ENCODE measurements at regions not wholly inside any gene's neighbourhood (a gene's known extent, or its start where the extent isn't known, plus 50 kb on each side); places are given as distances from the start of the nearest gene placed in this dataset.

- Histone ChIP-seq H3K4me1 (replicated peaks in 1 of 2) (no peaks in the 10 kb centered on the region), H3K27me3 (no peaks in the 10 kb centered on the region), H3K4me3 (no peak overlapping the region), H3K27ac (no peak overlapping the region), H3K36me3 (replicated peaks in 1 of 2) (no peaks in the 10 kb centered on the region), H3K9me3 (replicated peaks in 1 of 3) (no peaks in the 10 kb centered on the region)
- DNase-seq: no peak
- intact Hi-C loops (cut with DNase I): no loop called here
- WGBS, 4 donors: 41 to 59% (median 50%) methylated on average over 4 of the region's 4 CpGs
- TF ChIP-seq, protein P1, sequence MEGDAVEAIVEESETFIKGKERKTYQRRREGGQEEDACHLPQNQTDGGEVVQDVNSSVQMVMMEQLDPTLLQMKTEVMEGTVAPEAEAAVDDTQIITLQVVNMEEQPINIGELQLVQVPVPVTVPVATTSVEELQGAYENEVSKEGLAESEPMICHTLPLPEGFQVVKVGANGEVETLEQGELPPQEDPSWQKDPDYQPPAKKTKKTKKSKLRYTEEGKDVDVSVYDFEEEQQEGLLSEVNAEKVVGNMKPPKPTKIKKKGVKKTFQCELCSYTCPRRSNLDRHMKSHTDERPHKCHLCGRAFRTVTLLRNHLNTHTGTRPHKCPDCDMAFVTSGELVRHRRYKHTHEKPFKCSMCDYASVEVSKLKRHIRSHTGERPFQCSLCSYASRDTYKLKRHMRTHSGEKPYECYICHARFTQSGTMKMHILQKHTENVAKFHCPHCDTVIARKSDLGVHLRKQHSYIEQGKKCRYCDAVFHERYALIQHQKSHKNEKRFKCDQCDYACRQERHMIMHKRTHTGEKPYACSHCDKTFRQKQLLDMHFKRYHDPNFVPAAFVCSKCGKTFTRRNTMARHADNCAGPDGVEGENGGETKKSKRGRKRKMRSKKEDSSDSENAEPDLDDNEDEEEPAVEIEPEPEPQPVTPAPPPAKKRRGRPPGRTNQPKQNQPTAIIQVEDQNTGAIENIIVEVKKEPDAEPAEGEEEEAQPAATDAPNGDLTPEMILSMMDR (IDR thresholded peaks at IDR 0.05): no peak
- no peak for TF ChIP-seq POLR2A (IDR thresholded peaks at IDR 0.05)
Observed at GRCh38 chr14:81686512-81686911, 152.9 kb upstream of the SEL1L start.

GRCh38 chr14:81691931-81692330, 158.3 kb upstream of the SEL1L start:
- WGBS, 4 donors: 81 to 91% (median 87%) methylated on average over 3 of the region's 3 CpGs
- Histone ChIP-seq H3K9me3 (replicated peaks in 1 of 3) (no peaks in the 10 kb centered on the region), H3K4me3 (no peak overlapping the region), H3K27me3 (no peaks in the 10 kb centered on the region), H3K36me3 (replicated peaks in 1 of 2) (no peaks in the 10 kb centered on the region), H3K27ac (no peak overlapping the region), H3K4me1 (replicated peaks in 1 of 2) (no peaks in the 10 kb centered on the region)
- TF ChIP-seq POLR2A (IDR thresholded peaks at IDR 0.05): no peak
- TF ChIP-seq, protein P1 (IDR thresholded peaks at IDR 0.05): no peak
- DNase-seq: no peak
- intact Hi-C loops (cut with DNase I): no loop called here

DNA sequence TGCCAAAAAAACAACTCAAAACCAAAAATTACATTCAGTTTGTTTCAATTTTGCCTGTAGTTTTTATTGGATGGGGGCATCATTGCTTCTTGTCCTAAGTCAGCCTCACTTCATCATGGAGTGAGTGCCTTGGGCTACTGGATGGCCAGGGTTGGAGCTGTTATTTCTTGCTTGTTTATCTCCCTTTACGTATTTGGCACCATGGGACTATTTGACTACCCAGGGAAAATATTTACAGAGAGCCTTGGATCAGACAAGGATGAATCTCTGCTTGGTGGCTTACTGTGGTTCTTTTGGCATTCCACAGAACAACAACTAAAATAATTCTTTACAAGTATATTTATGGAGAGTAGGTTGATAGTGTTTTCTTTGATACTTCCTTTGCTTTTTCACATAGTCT, 160.8 kb upstream of the SEL1L start:
- TF ChIP-seq POLR2A (IDR thresholded peaks at IDR 0.05): no peak
- TF ChIP-seq, protein P1 (IDR thresholded peaks at IDR 0.05): no peak
- Histone ChIP-seq H3K9me3 (replicated peaks in 1 of 3) (no peaks in the 10 kb centered on the region), H3K27me3 (no peaks in the 10 kb centered on the region), H3K4me3 (no peak overlapping the region), H3K36me3 (replicated peaks in 1 of 2) (no peaks in the 10 kb centered on the region), H3K27ac (no peak overlapping the region), H3K4me1 (replicated peaks in 1 of 2) (no peaks in the 10 kb centered on the region)
- intact Hi-C loops (cut with DNase I): no loop called here
- WGBS, 4 donors: 45 to 75% (median 64%) methylated on average over 1 of the region's 1 CpG
- no peak for DNase-seq

- Histone ChIP-seq H3K27ac (no peak overlapping the region), H3K27me3 (no peaks in the 10 kb centered on the region), H3K4me3 (no peak overlapping the region), H3K36me3 (replicated peaks in 1 of 2) (no peaks in the 10 kb centered on the region), H3K4me1 (replicated peaks in 1 of 2) (no peaks in the 10 kb centered on the region), H3K9me3 (replicated peaks in 1 of 3) (no peaks in the 10 kb centered on the region)
- no peak for TF ChIP-seq POLR2A (IDR thresholded peaks at IDR 0.05)
- TF ChIP-seq, protein P1 (IDR thresholded peaks at IDR 0.05): no peak
- intact Hi-C loops (cut with DNase I): no loop called here
- DNase-seq: no peak
- 43 to 55% (median 53%) methylated on average over 6 of the region's 6 CpGs for WGBS, 4 donors
Observed at GRCh38 chr14:81709681-81710080, 176.0 kb upstream of the SEL1L start.
